Mucosa of rectum (tissue), 2 donors: ENCODE measurements at regions not wholly inside any gene's neighbourhood (a gene's known extent, or its start where the extent isn't known, plus 50 kb on each side); places are given as distances from the start of the nearest gene placed in this dataset.
"Not testable (repeated sequence)": the region's sequence is repeated elsewhere in the genome, so short reads cannot be mapped to it uniquely, and the experiment has no call there.

ENCODE experiments used
- H3K27ac ChIP-seq, 2 donors: one replicate each; pipeline ENCODE4 v1.7.0; 2013; ENCODE audit warnings: inconsistent platforms in 2 of 2, low read depth in 2 of 2, low read length in 2 of 2
- H3K27me3 ChIP-seq, 2 donors: one replicate each; pipeline ENCODE4 v1.7.0; 2013; ENCODE audit warnings: low read length in 2 of 2; ENCODE audit not compliant: control insufficient read depth in 2 of 2, insufficient read depth in 2 of 2
- H3K36me3 ChIP-seq, 2 donors: one replicate each; pipeline ENCODE4 v1.7.0; 2013; ENCODE audit warnings: low read length in 2 of 2; ENCODE audit not compliant: control insufficient read depth in 2 of 2, insufficient read depth in 2 of 2
- H3K4me1 ChIP-seq, 2 donors: one replicate each; pipeline ENCODE4 v1.7.0; 2013; ENCODE audit warnings: low read length in 2 of 2, mild to moderate bottlenecking in 1 of 2; ENCODE audit not compliant: control insufficient read depth in 2 of 2, insufficient read depth in 2 of 2
- H3K4me3 ChIP-seq, 2 donors: one replicate each; pipeline ENCODE4 v1.7.0; 2013; ENCODE audit warnings: low read length in 2 of 2
- H3K9ac ChIP-seq, 2 donors: one replicate each; pipeline ENCODE4 v1.7.0; 2013; ENCODE audit warnings: low read length in 2 of 2, low read depth in 1 of 2, mild to moderate bottlenecking in 1 of 2
- H3K9me3 ChIP-seq, 2 donors: one replicate each; pipeline ENCODE4 v1.7.0; 2013; ENCODE audit warnings: low read length in 2 of 2; ENCODE audit not compliant: control insufficient read depth in 2 of 2
- donor health status: healthy.
- donor health status: Normal muscosa, but diverticular disease.

DNA sequence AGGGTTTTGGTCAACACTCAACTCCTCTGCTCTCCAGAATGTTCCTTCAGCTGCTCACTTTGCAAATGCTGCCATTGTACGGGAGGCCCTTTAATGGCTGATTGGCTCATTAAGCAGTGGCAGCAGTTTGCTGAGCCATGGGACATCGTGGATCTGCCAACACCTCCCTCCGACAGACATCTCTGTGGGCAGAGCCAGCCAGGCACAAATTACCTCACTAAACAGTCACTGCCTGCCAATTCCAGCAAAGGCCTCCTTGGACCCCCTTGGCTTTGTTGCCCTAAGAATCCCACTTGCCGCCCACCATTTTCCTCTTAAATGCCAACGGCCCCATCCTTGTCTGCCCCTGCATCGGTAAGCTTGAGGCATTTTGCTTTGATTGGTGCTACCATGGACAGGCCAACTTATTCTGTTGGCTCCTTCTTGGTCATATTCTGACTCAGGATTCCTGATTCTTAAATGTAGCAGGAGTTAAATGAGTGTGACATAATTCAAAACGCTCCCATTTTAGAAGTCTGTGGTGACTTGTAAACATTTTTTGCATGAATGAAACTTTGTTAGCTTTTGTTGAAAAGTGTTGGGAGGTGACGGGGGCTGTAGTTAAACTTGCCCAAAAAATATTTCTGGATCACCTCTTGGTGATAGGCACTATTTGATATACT lies 57.5 kb upstream of the LMO2 start:
- H3K27ac ChIP-seq = no peak overlapping the region
- no peak overlapping the region for H3K4me3 ChIP-seq
- no peaks in the 10 kb centered on the region for H3K4me1 ChIP-seq
- H3K36me3 ChIP-seq = no peaks in the 10 kb centered on the region
- H3K9ac ChIP-seq = no peak overlapping the region
- no peaks in the 10 kb centered on the region for H3K9me3 ChIP-seq
- H3K27me3 ChIP-seq = no peaks in the 10 kb centered on the region

DNA sequence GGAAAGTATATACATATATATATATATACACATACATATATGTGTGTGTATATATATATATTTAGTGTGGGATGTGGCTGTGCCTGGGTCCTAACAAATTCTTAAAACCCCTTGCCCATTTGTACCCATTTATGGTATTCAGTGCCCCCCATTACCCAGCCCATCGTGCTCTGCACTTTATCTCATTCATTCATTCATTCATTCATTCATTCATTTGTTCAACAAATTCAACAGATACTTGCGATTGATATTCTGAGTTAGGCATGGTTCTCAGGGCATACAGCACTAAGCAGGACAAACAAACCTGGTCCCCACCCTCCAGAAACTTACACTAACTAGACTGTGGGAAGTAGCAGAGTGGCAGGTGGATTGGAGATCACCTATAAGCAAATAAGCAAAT lies 56.6 kb upstream of the LMO2 start:
- H3K27me3 ChIP-seq = no peaks in the 10 kb centered on the region
- H3K4me3 ChIP-seq = no peak overlapping the region
- H3K9ac ChIP-seq = no peak overlapping the region
- H3K9me3 ChIP-seq = no peaks in the 10 kb centered on the region
- H3K27ac ChIP-seq = no peak overlapping the region
- no peaks in the 10 kb centered on the region for H3K36me3 ChIP-seq
- H3K4me1 ChIP-seq = no peaks in the 10 kb centered on the region

DNA sequence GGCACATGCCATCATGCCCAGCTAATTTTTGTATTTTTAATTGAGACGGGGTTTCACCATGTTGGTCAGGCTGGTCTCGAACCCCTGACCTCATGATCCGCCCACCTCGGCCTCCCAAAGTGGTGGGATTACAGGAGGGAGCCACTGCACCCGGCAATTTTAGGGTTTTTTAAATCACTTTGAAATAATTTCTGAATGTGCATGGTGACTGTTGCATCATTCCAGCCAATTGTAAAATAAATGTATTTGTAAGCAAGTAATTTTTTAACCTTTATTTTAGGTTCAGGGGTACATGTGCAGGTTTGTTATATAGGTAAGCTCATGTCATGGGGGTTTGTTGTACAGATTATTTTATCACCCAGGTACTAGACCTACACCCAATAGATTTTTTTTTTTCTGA lies 56.0 kb upstream of the LMO2 start:
- not testable (repeated sequence) for H3K9me3 ChIP-seq, H3K36me3 ChIP-seq, H3K9ac ChIP-seq, H3K27me3 ChIP-seq, H3K27ac ChIP-seq, H3K4me1 ChIP-seq, H3K4me3 ChIP-seq

DNA sequence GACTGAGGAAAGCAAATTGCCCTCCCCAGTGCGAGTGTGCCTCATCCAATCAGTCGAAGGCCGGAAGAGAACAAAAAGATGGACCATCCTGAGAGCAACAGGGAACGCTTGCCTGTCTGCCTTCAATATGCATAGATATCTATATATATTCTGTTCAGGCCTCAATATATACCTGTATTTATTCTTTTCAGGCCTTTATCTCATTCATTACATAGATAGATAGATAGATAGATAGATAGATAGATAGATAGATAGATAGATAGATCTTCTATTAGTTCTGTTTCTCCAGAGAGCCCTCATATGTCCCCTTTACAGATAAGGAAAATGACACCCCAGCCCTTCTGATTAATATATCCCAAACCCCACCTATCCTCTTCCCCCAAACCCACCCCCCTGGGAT lies 55.1 kb upstream of the LMO2 start:
- H3K9me3 ChIP-seq = no peaks in the 10 kb centered on the region
- H3K27me3 ChIP-seq = no peaks in the 10 kb centered on the region
- H3K9ac ChIP-seq = no peak overlapping the region
- H3K36me3 ChIP-seq = no peaks in the 10 kb centered on the region
- no peak overlapping the region for H3K4me3 ChIP-seq
- no peaks in the 10 kb centered on the region for H3K4me1 ChIP-seq
- H3K27ac ChIP-seq = no peak overlapping the region

- no peak overlapping the region for H3K27ac ChIP-seq
- no peaks in the 10 kb centered on the region for H3K27me3 ChIP-seq
- no peak overlapping the region for H3K4me3 ChIP-seq
- no peak overlapping the region for H3K9ac ChIP-seq
- H3K4me1 ChIP-seq = no peaks in the 10 kb centered on the region
- no peaks in the 10 kb centered on the region for H3K9me3 ChIP-seq
- no peaks in the 10 kb centered on the region for H3K36me3 ChIP-seq
Measured at GRCh38 chr11:33945481-33946268, 53.8 kb upstream of the LMO2 start.

- Histone ChIP-seq H3K9me3 (no peaks in the 10 kb centered on the region), H3K36me3 (no peaks in the 10 kb centered on the region), H3K9ac (no peak overlapping the region), H3K27me3 (no peaks in the 10 kb centered on the region), H3K4me3 (no peak overlapping the region), H3K27ac (no peak overlapping the region), H3K4me1 (no peaks in the 10 kb centered on the region)
Measured at GRCh38 chr11:33944693-33945424, 53.0 kb upstream of the LMO2 start.

DNA sequence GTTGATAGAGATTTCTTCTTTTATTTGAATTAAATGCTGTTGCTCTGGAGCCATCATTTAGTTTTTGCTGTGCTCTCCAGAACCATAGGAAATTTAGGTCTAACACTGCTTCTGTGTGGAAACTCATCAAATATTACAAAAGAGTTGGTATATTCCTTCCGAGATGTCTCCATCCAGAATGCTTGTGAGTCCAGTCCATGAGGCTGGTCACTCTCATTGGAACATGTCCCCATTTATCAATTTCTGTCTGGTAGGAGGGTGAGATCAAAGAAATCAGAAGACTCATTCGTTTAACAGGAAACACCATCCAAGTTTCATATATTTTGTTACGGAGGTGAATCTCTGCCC lies 52.4 kb upstream of the LMO2 start:
- no peak overlapping the region for H3K4me3 ChIP-seq
- no peaks in the 10 kb centered on the region for H3K4me1 ChIP-seq
- no peak overlapping the region for H3K9ac ChIP-seq
- H3K27me3 ChIP-seq = no peaks in the 10 kb centered on the region
- H3K27ac ChIP-seq = no peak overlapping the region
- no peaks in the 10 kb centered on the region for H3K9me3 ChIP-seq
- H3K36me3 ChIP-seq = no peaks in the 10 kb centered on the region

DNA sequence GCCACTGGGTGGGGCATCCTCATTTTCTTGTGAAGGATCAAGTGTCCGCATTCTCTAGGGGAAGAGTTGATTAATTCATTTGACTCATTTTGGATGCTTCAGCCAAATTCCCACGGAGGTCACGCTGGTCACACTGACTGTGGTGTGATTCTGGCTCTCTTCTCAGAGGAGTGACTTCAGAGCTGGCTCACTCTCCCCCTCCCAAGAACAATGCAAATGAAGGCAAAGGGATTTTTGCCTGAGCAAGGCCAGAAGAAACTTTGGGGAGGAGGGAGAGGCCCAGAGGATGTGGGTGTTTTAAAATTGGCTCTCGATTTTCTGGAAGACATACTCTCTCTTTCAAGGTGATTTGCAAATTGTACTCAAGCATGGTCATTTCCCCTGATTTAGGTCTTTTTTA lies 51.1 kb upstream of the LMO2 start:
- H3K9ac ChIP-seq = no peak overlapping the region
- H3K36me3 ChIP-seq = no peaks in the 10 kb centered on the region
- no peak overlapping the region for H3K27ac ChIP-seq

DNA sequence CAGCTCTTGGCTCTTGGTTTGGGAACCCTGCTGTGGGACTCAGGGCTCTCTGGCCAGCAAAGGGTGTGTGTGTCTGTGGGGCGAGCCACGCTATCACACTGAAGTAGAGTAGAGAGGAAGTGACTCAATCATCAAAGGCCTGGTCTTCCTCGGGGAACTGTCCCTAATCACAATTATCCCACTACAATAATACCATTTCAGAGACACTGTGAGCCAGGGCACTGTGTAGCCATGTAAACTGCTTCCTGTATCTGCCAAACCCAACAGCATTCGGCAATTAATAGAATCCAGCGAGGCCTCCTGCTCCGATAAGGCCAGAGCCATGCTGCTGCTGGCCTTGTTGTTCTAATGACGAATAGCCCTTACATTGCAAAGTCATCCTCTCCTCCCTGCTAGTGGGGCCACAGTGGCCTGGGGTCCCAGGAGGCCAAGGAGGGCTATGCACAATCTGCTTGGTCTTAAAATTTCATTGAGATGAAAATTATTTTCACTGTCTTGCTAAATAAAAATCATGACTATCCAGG lies 49.8 kb upstream of the LMO2 start:
- Histone ChIP-seq H3K4me3 (no peak overlapping the region), H3K36me3 (no peaks in the 10 kb centered on the region), H3K4me1 (no peaks in the 10 kb centered on the region), H3K27ac (no peak overlapping the region), H3K27me3 (no peaks in the 10 kb centered on the region), H3K9ac (no peak overlapping the region), H3K9me3 (no peaks in the 10 kb centered on the region)

More for the DNA sequence above, 51.1 kb upstream of the LMO2 start:
- H3K4me3 ChIP-seq = no peak overlapping the region
- H3K9me3 ChIP-seq = no peaks in the 10 kb centered on the region
- no peaks in the 10 kb centered on the region for H3K4me1 ChIP-seq
- no peaks in the 10 kb centered on the region for H3K27me3 ChIP-seq
